Stimulated activated CD8-positive, alpha-beta memory T cell treated with anti-CD3 and anti-CD28 coated beads, Interleukin-7, amount 100 ng/mL, for 1 hour (primary cell): ENCODE measurements at regions not wholly inside any gene's neighbourhood (a gene's known extent, or its start where the extent isn't known, plus 50 kb on each side); places are given as distances from the start of the nearest gene placed in this dataset.
"Not testable (repeated sequence)": the region's sequence is repeated elsewhere in the genome, so short reads cannot be mapped to it uniquely, and the experiment has no call there.

Experiments used
- DNase-seq, 2 donors: peaks; one replicate each; pipeline ENCODE4 v3.0.0-alpha.2; 2020; ENCODE audit warnings: low read depth in 2 of 2

- DNase-seq = no peak
Observed at GRCh38 chr4:189087971-189088370, 852.7 kb upstream of the FRG1 start.

DNA sequence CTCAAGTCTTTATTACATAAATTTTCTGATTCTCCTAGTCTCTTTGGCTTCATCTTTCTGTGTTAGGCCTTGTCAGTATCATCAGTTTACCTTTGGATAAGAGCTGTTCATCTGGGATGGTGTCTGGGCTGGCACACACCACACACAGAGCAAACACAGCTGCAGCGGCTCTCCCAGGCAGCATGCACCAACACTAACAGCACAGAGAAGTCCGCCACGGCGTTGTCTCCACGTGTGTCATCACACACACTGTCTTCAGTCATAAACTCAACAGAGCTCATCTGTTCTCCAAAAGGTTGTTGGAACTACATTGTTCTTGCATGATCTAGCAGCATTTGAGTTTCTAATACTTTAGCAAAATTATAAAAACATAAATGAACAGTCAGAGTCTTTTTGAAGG lies 851.9 kb upstream of the FRG1 start:
- no peak for DNase-seq

DNA sequence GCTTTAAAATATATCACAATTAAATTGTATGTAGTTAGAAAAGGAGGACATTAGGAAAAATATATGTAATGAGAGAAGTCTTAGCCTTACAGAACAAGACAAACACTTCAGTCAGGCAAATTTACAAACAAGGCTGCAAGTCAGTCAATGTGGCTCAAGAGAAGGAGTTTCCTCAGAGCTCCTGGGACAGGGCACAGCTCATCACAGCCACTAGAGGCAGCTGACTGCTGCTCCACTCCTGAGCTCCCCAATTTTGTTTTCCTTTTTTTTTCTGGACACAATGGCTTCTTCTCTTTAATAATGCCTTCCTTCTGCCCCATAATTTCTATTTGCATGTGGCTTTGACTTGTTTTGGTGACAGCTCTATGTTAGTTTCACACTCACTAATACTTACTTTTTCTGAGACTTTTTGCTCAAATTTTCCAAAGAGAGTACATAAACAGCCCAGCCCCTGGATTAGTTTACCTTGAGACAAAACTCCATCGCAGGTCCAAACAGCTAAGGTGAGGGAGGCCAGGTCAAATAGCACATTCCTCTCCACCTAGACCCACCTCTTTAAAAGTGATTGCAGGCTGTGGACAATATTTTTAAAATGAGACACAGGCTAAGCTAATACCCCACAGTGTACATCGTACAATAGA lies 850.4 kb upstream of the FRG1 start:
- DNase-seq = no peak

DNA sequence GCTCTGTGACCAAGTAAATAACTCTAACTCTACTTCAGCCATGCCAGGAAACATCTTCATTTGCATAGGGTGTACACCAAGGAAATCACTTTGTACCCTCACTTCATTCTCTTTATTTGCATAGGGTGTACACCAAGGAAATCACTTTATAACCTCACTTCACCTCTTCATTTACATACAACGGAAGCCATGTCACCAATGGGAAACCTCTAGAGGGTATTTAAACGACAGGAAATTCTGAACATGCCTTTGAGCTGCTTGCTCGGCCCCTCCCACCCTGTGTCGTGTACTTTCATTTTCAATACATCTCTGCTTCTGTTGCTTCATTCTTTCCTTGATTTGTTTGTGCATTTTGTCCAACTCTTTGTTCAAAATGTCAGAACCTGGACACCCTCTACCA lies 848.1 kb upstream of the FRG1 start:
- DNase-seq = no peak

DNA sequence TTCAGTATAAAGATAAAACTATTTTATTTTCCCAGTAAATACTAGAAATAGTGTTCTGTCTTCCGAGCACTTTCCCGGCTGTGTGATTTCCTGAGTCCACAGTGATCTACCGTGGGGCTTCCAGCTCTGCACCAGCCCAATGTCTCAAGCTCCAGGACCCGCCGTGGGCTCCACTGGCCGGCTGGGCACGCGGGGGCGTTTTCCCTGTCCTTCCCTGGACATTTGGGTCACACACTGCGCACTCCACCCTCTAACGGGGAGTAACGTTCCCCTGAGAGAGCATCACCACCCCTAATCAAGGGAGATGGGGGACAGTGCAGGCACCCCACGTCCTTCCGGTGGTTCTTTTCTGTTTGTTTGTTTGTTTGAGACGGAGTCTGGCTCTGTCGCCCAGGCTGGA lies 844.6 kb upstream of the FRG1 start:
- no peak for DNase-seq

- no peak for DNase-seq
Observed at GRCh38 chr4:189096717-189097116, 844.0 kb upstream of the FRG1 start.

GRCh38 chr4:189098932-189099696 lies 841.6 kb upstream of the FRG1 start:
- no peak for DNase-seq

GRCh38 chr4:189113389-189113888 lies 827.2 kb upstream of the FRG1 start:
- no peak for DNase-seq

GRCh38 chr4:189117426-189117825 lies 823.2 kb upstream of the FRG1 start:
- DNase-seq = no peak

DNA sequence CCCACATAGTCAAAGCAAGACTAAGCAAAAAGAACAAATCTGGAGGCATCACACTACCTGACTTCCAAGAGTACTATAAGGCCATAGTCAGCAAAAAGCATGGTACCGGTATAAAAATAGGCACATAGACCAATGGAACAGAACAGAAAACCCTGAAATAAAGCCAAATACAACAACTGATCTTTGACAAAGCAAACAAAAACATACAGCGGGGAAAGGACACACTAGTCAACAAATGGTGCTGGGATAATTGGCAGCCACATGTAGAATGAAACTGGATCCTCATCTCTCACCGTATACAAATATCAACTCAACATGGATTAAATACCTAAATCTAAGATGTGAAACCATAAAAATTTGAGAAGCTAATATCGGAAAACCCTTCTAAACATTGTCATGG lies 819.3 kb upstream of the FRG1 start:
- no peak for DNase-seq

DNA sequence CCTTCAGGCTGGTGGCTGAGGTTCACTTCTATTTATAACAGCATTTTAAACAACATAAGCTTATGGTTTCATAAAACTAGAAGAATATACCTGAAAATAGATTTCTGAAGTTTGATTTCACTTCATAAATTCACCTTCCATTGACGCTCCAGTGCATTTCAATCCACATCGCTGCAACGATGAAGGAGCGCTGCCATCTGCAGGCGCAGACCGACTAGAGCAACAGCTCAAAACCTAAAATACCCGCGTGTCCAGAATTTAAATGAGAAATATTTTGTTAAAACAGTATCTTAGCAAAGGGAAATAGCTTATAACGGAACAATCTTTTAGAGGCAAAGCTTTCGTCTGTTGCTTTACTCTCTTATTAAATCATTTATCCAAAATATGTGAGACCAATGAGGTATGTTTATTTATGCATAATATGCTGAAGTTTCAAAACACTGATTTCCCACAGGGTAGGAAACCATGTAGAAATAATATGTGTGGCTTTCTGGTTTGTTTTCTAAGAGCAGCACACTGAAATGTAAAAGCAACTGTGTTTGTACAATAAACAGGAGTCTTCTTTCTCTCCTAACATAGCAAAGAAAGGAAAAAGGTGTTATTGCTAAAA lies 816.4 kb upstream of the FRG1 start:
- no peak for DNase-seq

- no peak for DNase-seq
Observed at GRCh38 chr4:189124791-189125190, 815.9 kb upstream of the FRG1 start.

GRCh38 chr4:189126040-189126439 lies 814.6 kb upstream of the FRG1 start:
- DNase-seq = no peak

DNA sequence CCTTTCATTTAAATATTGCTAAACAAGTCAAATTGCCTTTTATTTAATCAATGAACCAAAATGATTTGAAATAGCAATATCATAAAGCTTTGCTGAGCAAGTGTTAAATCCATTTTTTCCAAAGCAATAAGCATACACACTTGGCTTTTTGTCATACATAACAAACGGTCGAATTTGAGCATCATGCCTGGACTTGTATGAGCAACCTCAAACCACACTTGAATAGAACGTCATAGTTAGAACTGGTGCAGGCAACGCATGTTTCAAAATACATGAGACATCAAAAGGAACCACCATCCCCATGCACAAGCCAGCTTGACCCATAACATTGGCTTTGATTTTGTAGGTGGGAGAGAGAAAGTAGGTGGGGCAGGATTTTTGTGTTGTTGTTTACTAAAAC lies 812.3 kb upstream of the FRG1 start:
- no peak for DNase-seq

DNA sequence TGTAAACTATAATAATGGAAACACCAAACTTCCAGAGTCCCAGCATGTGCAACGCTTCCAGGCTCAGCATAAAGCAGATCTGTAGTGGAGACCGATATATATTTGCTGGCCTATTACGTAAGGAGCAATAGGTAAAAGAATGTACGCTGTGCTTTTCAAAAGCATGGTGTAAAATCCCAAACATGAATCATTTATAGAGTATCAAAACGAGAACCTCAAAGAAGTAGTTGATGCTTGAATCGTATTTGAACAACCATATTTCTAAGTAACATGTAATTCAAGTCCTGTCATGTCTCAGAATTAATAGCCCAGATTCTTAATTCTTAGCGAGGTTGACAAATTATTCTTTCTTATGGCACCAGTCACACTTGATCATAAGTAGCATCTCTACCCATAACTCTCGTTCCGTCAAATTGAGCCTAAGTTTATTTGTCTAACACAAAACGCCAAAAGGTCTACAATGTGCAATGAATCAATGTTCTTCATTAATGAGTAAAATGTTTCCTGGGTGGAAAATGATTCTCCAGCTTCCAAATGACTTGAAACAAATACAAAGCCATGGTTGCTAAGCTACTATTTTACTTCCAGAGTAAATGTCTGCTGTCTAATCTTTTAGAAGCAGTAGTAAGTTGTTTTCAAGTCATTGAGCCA lies 811.5 kb upstream of the FRG1 start:
- DNase-seq = no peak

DNA sequence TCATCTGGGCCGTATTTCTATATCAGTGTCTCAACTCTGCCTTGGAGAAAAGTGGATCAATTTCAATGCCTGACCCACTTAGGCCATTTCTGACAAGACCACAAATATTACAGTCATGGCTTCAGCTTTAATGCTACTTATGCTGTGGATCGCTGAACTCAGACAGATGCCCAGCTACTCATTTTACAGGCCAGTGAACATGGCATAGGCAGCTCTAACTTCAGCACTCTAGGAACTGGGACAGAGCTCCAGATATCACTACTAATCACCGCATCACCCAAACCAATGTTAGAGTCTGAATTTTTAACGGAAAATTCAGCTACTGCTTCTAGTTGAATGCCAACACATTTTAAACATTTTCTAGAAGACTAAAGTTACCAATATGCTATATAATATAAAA lies 809.6 kb upstream of the FRG1 start:
- DNase-seq = no peak

DNA sequence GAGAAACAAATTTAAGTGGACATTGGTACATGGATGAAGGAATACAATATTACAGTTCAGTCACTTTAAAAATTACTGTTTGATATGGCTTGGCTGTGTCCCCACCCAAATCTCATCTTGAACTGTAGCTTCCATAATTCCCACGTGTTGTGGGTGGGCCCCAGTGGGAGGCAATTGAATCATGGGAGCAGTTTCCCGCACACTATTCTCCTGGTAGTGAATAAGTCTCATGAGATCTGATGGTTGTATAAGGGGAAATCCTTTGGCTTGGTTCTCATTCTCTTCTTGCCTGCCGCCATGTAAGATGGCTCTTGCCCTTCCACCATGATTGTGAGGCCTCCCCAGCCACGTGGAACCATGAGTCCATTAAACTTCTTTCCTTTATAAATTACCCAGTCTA lies 804.2 kb upstream of the FRG1 start:
- no peak for DNase-seq

- no peak for DNase-seq
Observed at GRCh38 chr4:189143263-189143952, 797.3 kb upstream of the FRG1 start.

- DNase-seq = no peak
Observed at GRCh38 chr4:189147005-189147929, 793.4 kb upstream of the FRG1 start.

GRCh38 chr4:189155083-189155482 lies 785.6 kb upstream of the FRG1 start:
- DNase-seq = not testable (repeated sequence)
